GM18508 (cell line): ENCODE measurements at regions not wholly inside any gene's neighbourhood (a gene's known extent, or its start where the extent isn't known, plus 50 kb on each side); places are given as distances from the start of the nearest gene placed in this dataset.
"Not testable (repeated sequence)": the region's sequence is repeated elsewhere in the genome, so short reads cannot be mapped to it uniquely, and the experiment has no call there.

ENCODE experiments used
- ATAC-seq: cut with Tn5 transposase; IDR thresholded peaks from one replicate; pipeline ENCODE4 v1.9.1; 2021; ENCODE audit warnings: moderate number of reproducible peaks; ENCODE audit not compliant: insufficient read depth, unreplicated experiment

GRCh38 chr9:7489036-7489435 lies 310.5 kb downstream of the DMAC1 start:
- ATAC-seq: no peak

GRCh38 chr9:7484014-7484413 lies 315.6 kb downstream of the DMAC1 start:
- ATAC-seq: not testable (repeated sequence)

GRCh38 chr9:7481570-7481969 lies 318.0 kb downstream of the DMAC1 start:
- no peak for ATAC-seq

- no peak for ATAC-seq
Measured at GRCh38 chr9:7479300-7479699, 320.3 kb downstream of the DMAC1 start.

- no peak for ATAC-seq
Measured at GRCh38 chr9:7478646-7479045, 320.9 kb downstream of the DMAC1 start.

- no peak for ATAC-seq
Measured at GRCh38 chr9:7467186-7467585, 332.4 kb downstream of the DMAC1 start.

- no peak for ATAC-seq
Measured at GRCh38 chr9:7461791-7462190, 337.8 kb downstream of the DMAC1 start.

GRCh38 chr9:7456793-7457530 lies 342.6 kb downstream of the DMAC1 start:
- no peak for ATAC-seq

GRCh38 chr9:7456377-7456776 lies 343.2 kb downstream of the DMAC1 start:
- no peak for ATAC-seq

- no peak for ATAC-seq
Measured at GRCh38 chr9:7454624-7455023, 345.0 kb downstream of the DMAC1 start.

- no peak for ATAC-seq
Measured at GRCh38 chr9:7452378-7452777, 347.2 kb downstream of the DMAC1 start.

GRCh38 chr9:7451062-7451461 lies 348.5 kb downstream of the DMAC1 start:
- ATAC-seq: no peak

GRCh38 chr9:7443541-7443940 lies 356.0 kb downstream of the DMAC1 start:
- no peak for ATAC-seq

GRCh38 chr9:7439355-7439995 lies 360.1 kb downstream of the DMAC1 start:
- ATAC-seq: no peak

GRCh38 chr9:7436754-7437153 lies 362.8 kb downstream of the DMAC1 start:
- no peak for ATAC-seq

GRCh38 chr9:7433508-7434292 lies 365.9 kb downstream of the DMAC1 start:
- ATAC-seq: no peak

GRCh38 chr9:7432989-7433388 lies 366.6 kb downstream of the DMAC1 start:
- no peak for ATAC-seq

GRCh38 chr9:7417397-7417796 lies 382.2 kb downstream of the DMAC1 start:
- ATAC-seq: not testable (repeated sequence)

GRCh38 chr9:7415836-7416235 lies 383.7 kb downstream of the DMAC1 start:
- ATAC-seq: no peak

GRCh38 chr9:7408845-7409244 lies 390.7 kb downstream of the DMAC1 start:
- no peak for ATAC-seq

GRCh38 chr9:7407246-7407645 lies 392.3 kb downstream of the DMAC1 start:
- ATAC-seq: no peak
